ENCODE measurements at regions not wholly inside any gene's neighbourhood (a gene's known extent, or its start where the extent isn't known, plus 50 kb on each side); places are given as distances from the start of the nearest gene placed in this dataset.
"Not testable (repeated sequence)": the region's sequence is repeated elsewhere in the genome, so short reads cannot be mapped to it uniquely, and the experiment has no call there.

GRCh38 chr19:30955112-30956104 lies 393.8 kb downstream of the TSHZ3 start:
- H3K36me3 ChIP-seq = no peaks in the 10 kb centered on the region
- no peak overlapping the region for H3K4me3 ChIP-seq
- no peaks in the 10 kb centered on the region for H3K4me1 ChIP-seq
- 82% methylated on average over 12 of the region's 12 CpGs for WGBS
- H3K27ac ChIP-seq = no peak overlapping the region
- DNase-seq (ENCODE audit: low spot score in 2 of 2) = no peak
- H3K9me3 ChIP-seq = no peaks in the 10 kb centered on the region
- peaks cover 6% of the 10 kb centered on the region for H3K27me3 ChIP-seq
- TF ChIP-seq POLR2A (IDR thresholded peaks at IDR 0.05) (no peak), POLR2AphosphoS5 (IDR thresholded peaks at IDR 0.05) (no peak), CTCF (IDR thresholded peaks at IDR 0.05) (no peak), EP300 (IDR thresholded peaks at IDR 0.05) (no peak)

GRCh38 chr19:30944276-30944932 lies 404.8 kb downstream of the TSHZ3 start:
- H3K4me1 ChIP-seq; H3K4me3 ChIP-seq; DNase-seq (ENCODE audit: low spot score in 2 of 2); H3K27ac ChIP-seq; H3K9me3 ChIP-seq; H3K36me3 ChIP-seq: not testable (repeated sequence)
- H3K27me3 ChIP-seq = peaks cover 18% of the 10 kb centered on the region
- WGBS = 91% methylated on average over 6 of the region's 6 CpGs

GRCh38 chr19:30943101-30943843 lies 406.0 kb downstream of the TSHZ3 start:
- Histone ChIP-seq H3K27me3 (peaks cover 18% of the 10 kb centered on the region), H3K27ac (no peak overlapping the region), H3K36me3 (no peaks in the 10 kb centered on the region), H3K4me1 (no peaks in the 10 kb centered on the region), H3K4me3 (no peak overlapping the region), H3K9me3 (no peaks in the 10 kb centered on the region)
- 84% methylated on average over 13 of the region's 13 CpGs for WGBS
- TF ChIP-seq POLR2A (IDR thresholded peaks at IDR 0.05) (no peak), CTCF (IDR thresholded peaks at IDR 0.05) (no peak), POLR2AphosphoS5 (IDR thresholded peaks at IDR 0.05) (no peak), EP300 (IDR thresholded peaks at IDR 0.05) (no peak)
- no peak for DNase-seq (ENCODE audit: low spot score in 2 of 2)

GRCh38 chr19:30942636-30943035 lies 406.6 kb downstream of the TSHZ3 start:
- WGBS = 10% methylated on average over 3 of the region's 3 CpGs
- no peak for TF ChIP-seq POLR2AphosphoS5 (IDR thresholded peaks at IDR 0.05)
- no peak for TF ChIP-seq POLR2A (IDR thresholded peaks at IDR 0.05)
- DNase-seq (ENCODE audit: low spot score in 2 of 2) = no peak

GRCh38 chr19:30941591-30941990 lies 407.6 kb downstream of the TSHZ3 start:
- no peaks in the 10 kb centered on the region for H3K36me3 ChIP-seq
- DNase-seq (ENCODE audit: low spot score in 2 of 2) = no peak
- H3K9me3 ChIP-seq = no peaks in the 10 kb centered on the region
- WGBS = 76% methylated on average over 3 of the region's 3 CpGs
- TF ChIP-seq EP300 (IDR thresholded peaks at IDR 0.05) (no peak), CTCF (IDR thresholded peaks at IDR 0.05) (no peak), POLR2AphosphoS5 (IDR thresholded peaks at IDR 0.05) (no peak), POLR2A (IDR thresholded peaks at IDR 0.05) (no peak)
- no peak overlapping the region for H3K4me3 ChIP-seq
- no peaks in the 10 kb centered on the region for H3K4me1 ChIP-seq
- H3K27me3 ChIP-seq = peaks cover 18% of the 10 kb centered on the region
- H3K27ac ChIP-seq = no peak overlapping the region

More at GRCh38 chr19:30942636-30943035, 406.6 kb downstream of the TSHZ3 start:
- no peak overlapping the region for H3K27ac ChIP-seq
- H3K36me3 ChIP-seq = no peaks in the 10 kb centered on the region
- no peaks in the 10 kb centered on the region for H3K4me1 ChIP-seq
- no peak overlapping the region for H3K4me3 ChIP-seq
- no peaks in the 10 kb centered on the region for H3K9me3 ChIP-seq
- peaks cover 18% of the 10 kb centered on the region for H3K27me3 ChIP-seq
